ENCODE measurements at regions not wholly inside any gene's neighbourhood (a gene's known extent, or its start where the extent isn't known, plus 50 kb on each side); places are given as distances from the start of the nearest gene placed in this dataset.

GRCh38 chr4:124389591-124389990, 322.9 kb downstream of the ANKRD50 start:
- Histone ChIP-seq H3K79me2 (ENCODE audit: insufficient read depth) (no peaks in the 10 kb centered on the region), H3K4me1 (ENCODE audit: control insufficient read depth in 1 of 2, insufficient read depth in 2 of 2, low read depth in 1 of 2, low read length in 1 of 2) (peaks cover 0 to 6% of the 10 kb centered on the region in 2 experiments; a peak in 1 of 4 replicates), H3K9ac (no peak overlapping the region), H3K4me3 (ENCODE audit: low read depth in 2 of 2, low read length in 1 of 2) (no peak overlapping the region), H4K20me1 (ENCODE audit: insufficient read depth) (no peaks in the 10 kb centered on the region), H3K27me3 (ENCODE audit: insufficient read depth) (no peaks in the 10 kb centered on the region), H3K27ac (ENCODE audit: low read depth in 2 of 2, low read length in 1 of 2) (no peak overlapping the region), H3K9me3 (no peaks in the 10 kb centered on the region), H3K9me2 (no peaks in the 10 kb centered on the region), H2AFZ (ENCODE audit: low read depth) (no peak overlapping the region), H3K4me2 (no peak overlapping the region), H3K36me3 (replicated peaks in 1 of 2; ENCODE audit: control insufficient read depth in 1 of 2, insufficient read depth in 2 of 2, low read length in 1 of 2) (no peaks in the 10 kb centered on the region), H3F3A (replicated peaks; ENCODE audit: insufficient read depth) (peaks cover 6% of the 10 kb centered on the region)
- DNase-seq = no peak
- 93% methylated on average over 1 of the region's 1 CpG for WGBS (ENCODE audit: low lambda C conversion rate)
- TF ChIP-seq MEF2A (IDR thresholded peaks at IDR 0.05; ENCODE audit: borderline replicate concordance, low read depth) (peak; percentile 47; the same call in 1 of the 2 replicates), TCF12 (IDR thresholded peaks at IDR 0.05) (peak; percentile 8; the same call in 1 of the 2 replicates), CHD2 (IDR thresholded peaks at IDR 0.05; ENCODE audit: low read length, partially characterized antibody) (no peak)
- POLR2A ChIA-PET = no interaction called here
- CTCF ChIA-PET = no interaction called here

- no peak for DNase-seq
- no peak overlapping the region for H3K27ac ChIP-seq (ENCODE audit: low read depth in 2 of 2, low read length in 1 of 2)
- H3K9me2 ChIP-seq = no peaks in the 10 kb centered on the region
- TF ChIP-seq TCF12 (IDR thresholded peaks at IDR 0.05) = no peak
- TF ChIP-seq POLR2AphosphoS5 (IDR thresholded peaks at IDR 0.05; ENCODE audit: low read depth, low read length) = no peak
- TF ChIP-seq, protein P1, sequence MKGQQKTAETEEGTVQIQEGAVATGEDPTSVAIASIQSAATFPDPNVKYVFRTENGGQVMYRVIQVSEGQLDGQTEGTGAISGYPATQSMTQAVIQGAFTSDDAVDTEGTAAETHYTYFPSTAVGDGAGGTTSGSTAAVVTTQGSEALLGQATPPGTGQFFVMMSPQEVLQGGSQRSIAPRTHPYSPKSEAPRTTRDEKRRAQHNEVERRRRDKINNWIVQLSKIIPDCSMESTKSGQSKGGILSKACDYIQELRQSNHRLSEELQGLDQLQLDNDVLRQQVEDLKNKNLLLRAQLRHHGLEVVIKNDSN (IDR thresholded peaks at IDR 0.05; ENCODE audit: borderline replicate concordance, low read depth) = no peak
- no peak for TF ChIP-seq ZBTB33 (IDR thresholded peaks at IDR 0.05; ENCODE audit: borderline replicate concordance, low read depth)
- no peak for TF ChIP-seq ELF1 (IDR thresholded peaks at IDR 0.05)
- no peak for TF ChIP-seq EZH2phosphoT487 (IDR thresholded peaks at IDR 0.05; ENCODE audit: borderline replicate concordance, low read depth)
- no peak for TF ChIP-seq EP300 (IDR thresholded peaks at IDR 0.05; ENCODE audit: borderline replicate concordance in 1 of 2, low read depth in 1 of 2, low read length in 1 of 2)
- no peaks in the 10 kb centered on the region for H3K79me2 ChIP-seq (ENCODE audit: insufficient read depth)
- H2AFZ ChIP-seq (ENCODE audit: low read depth) = no peak overlapping the region
- H3K4me1 ChIP-seq (ENCODE audit: control insufficient read depth in 1 of 2, insufficient read depth in 2 of 2, low read depth in 1 of 2, low read length in 1 of 2) = peaks cover 0 to 6% of the 10 kb centered on the region in 2 experiments; a peak in 1 of 4 replicates
- WGBS (ENCODE audit: low lambda C conversion rate) = 70% methylated on average over 4 of the region's 4 CpGs
- no peaks in the 10 kb centered on the region for H4K20me1 ChIP-seq (ENCODE audit: insufficient read depth)
- no peaks in the 10 kb centered on the region for H3K36me3 ChIP-seq (replicated peaks in 1 of 2; ENCODE audit: control insufficient read depth in 1 of 2, insufficient read depth in 2 of 2, low read length in 1 of 2)
- peaks cover 6% of the 10 kb centered on the region for H3F3A ChIP-seq (replicated peaks; ENCODE audit: insufficient read depth)
- ChIA-PET POLR2A (no interaction called here), CTCF (interaction anchor here (1.0 to 1.3 kb wide), 2 partner anchors 43 to 893 kb away, joined by 3 to 4 read pairs; no protein-coding TSS in a partner anchor)
- no peaks in the 10 kb centered on the region for H3K9me3 ChIP-seq
- H3K9ac ChIP-seq = no peak overlapping the region
- H3K4me3 ChIP-seq (ENCODE audit: low read depth in 2 of 2, low read length in 1 of 2) = no peak overlapping the region
- H3K27me3 ChIP-seq (ENCODE audit: insufficient read depth) = no peaks in the 10 kb centered on the region
- H3K4me2 ChIP-seq = no peak overlapping the region
Measured at GRCh38 chr4:124390861-124391260, 321.7 kb downstream of the ANKRD50 start.

GRCh38 chr4:124396333-124396732, 316.2 kb downstream of the ANKRD50 start:
- Histone ChIP-seq H3K9me2 (no peaks in the 10 kb centered on the region), H3K4me3 (ENCODE audit: low read depth in 2 of 2, low read length in 1 of 2) (no peak overlapping the region), H3K79me2 (ENCODE audit: insufficient read depth) (no peaks in the 10 kb centered on the region), H3F3A (replicated peaks; ENCODE audit: insufficient read depth) (no peaks in the 10 kb centered on the region), H2AFZ (ENCODE audit: low read depth) (no peak overlapping the region), H3K9ac (no peak overlapping the region), H3K4me1 (ENCODE audit: control insufficient read depth in 1 of 2, insufficient read depth in 2 of 2, low read depth in 1 of 2, low read length in 1 of 2) (no peaks in the 10 kb centered on the region), H3K9me3 (no peaks in the 10 kb centered on the region), H3K27ac (ENCODE audit: low read depth in 2 of 2, low read length in 1 of 2) (no peak overlapping the region), H3K27me3 (ENCODE audit: insufficient read depth) (no peaks in the 10 kb centered on the region), H3K4me2 (no peak overlapping the region), H3K36me3 (replicated peaks in 1 of 2; ENCODE audit: control insufficient read depth in 1 of 2, insufficient read depth in 2 of 2, low read length in 1 of 2) (no peaks in the 10 kb centered on the region), H4K20me1 (ENCODE audit: insufficient read depth) (no peaks in the 10 kb centered on the region)
- CTCF ChIA-PET = interaction anchor here (1.3 kb wide), 1 partner anchor 73 kb away, joined by 4 read pairs; no protein-coding TSS in a partner anchor
- WGBS (ENCODE audit: low lambda C conversion rate) = 86% methylated on average over 3 of the region's 3 CpGs
- no peak for DNase-seq
- POLR2A ChIA-PET = no interaction called here
- TF ChIP-seq NFIC (IDR thresholded peaks at IDR 0.05; ENCODE audit: borderline replicate concordance) (no peak), IRF3 (IDR thresholded peaks at IDR 0.05; ENCODE audit: low read depth, low read length) (no peak), MEF2A (IDR thresholded peaks at IDR 0.05; ENCODE audit: borderline replicate concordance, low read depth) (no peak), RFX5 (IDR thresholded peaks at IDR 0.05; ENCODE audit: low read length) (no peak), EP300 (IDR thresholded peaks at IDR 0.05; ENCODE audit: borderline replicate concordance in 1 of 2, low read depth in 1 of 2, low read length in 1 of 2) (no peak), RXRA (IDR thresholded peaks at IDR 0.05; ENCODE audit: borderline replicate concordance, low read depth) (no peak), MXI1 (IDR thresholded peaks at IDR 0.05; ENCODE audit: low read depth, low read length) (no peak), FOXM1 (IDR thresholded peaks at IDR 0.05; ENCODE audit: low read depth) (no peak), MAX (IDR thresholded peaks at IDR 0.05; ENCODE audit: low read depth) (no peak)
- TF ChIP-seq, protein P2, sequence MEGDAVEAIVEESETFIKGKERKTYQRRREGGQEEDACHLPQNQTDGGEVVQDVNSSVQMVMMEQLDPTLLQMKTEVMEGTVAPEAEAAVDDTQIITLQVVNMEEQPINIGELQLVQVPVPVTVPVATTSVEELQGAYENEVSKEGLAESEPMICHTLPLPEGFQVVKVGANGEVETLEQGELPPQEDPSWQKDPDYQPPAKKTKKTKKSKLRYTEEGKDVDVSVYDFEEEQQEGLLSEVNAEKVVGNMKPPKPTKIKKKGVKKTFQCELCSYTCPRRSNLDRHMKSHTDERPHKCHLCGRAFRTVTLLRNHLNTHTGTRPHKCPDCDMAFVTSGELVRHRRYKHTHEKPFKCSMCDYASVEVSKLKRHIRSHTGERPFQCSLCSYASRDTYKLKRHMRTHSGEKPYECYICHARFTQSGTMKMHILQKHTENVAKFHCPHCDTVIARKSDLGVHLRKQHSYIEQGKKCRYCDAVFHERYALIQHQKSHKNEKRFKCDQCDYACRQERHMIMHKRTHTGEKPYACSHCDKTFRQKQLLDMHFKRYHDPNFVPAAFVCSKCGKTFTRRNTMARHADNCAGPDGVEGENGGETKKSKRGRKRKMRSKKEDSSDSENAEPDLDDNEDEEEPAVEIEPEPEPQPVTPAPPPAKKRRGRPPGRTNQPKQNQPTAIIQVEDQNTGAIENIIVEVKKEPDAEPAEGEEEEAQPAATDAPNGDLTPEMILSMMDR (IDR thresholded peaks at IDR 0.05) = no peak

Data from SK-N-SH (cell line).